ENCODE measurements at regions not wholly inside any gene's neighbourhood (a gene's known extent, or its start where the extent isn't known, plus 50 kb on each side); places are given as distances from the start of the nearest gene placed in this dataset.
"Not testable (repeated sequence)": the region's sequence is repeated elsewhere in the genome, so short reads cannot be mapped to it uniquely, and the experiment has no call there.

DNA sequence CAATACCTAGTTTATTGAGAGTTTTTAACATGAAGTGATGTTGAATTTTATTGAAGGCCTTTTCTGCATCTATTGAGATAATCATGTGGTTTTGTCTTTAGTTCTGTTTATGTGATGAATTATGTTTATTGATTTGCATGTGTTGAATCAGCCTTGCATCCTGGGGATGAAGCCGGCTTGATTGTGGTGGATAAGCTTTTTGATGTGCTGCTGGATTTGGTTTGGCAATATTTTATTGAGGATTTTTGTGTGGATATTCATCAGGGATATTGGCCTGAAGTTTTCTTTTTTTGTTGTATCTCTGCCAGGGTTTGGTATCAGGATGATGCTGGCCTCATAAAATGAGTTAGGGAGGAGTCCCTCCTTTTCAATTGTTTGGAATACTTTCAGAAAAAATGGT is 91.2 kb downstream of the ADAMTS15 start:
- not testable (repeated sequence) for H3K27ac ChIP-seq (ENCODE audit: low read depth, low read length); H3K4me3 ChIP-seq (ENCODE audit: low read depth, low read length); H3K4me1 ChIP-seq (ENCODE audit: control insufficient read depth, insufficient read depth, low read length); H3K9ac ChIP-seq (ENCODE audit: low read length); H3K36me3 ChIP-seq (ENCODE audit: control insufficient read depth, insufficient read depth, low read length); H3K9me3 ChIP-seq (ENCODE audit: control insufficient read depth, insufficient read depth, low read depth, low read length); H3K27me3 ChIP-seq (ENCODE audit: control insufficient read depth, insufficient read depth, low read length)

- no peaks in the 10 kb centered on the region for H3K4me1 ChIP-seq (ENCODE audit: control insufficient read depth, insufficient read depth, low read length)
- no peak overlapping the region for H3K27ac ChIP-seq (ENCODE audit: low read depth, low read length)
- H3K36me3 ChIP-seq (ENCODE audit: control insufficient read depth, insufficient read depth, low read length) = no peaks in the 10 kb centered on the region
- no peaks in the 10 kb centered on the region for H3K27me3 ChIP-seq (ENCODE audit: control insufficient read depth, insufficient read depth, low read length)
- no peak overlapping the region for H3K4me3 ChIP-seq (ENCODE audit: low read depth, low read length)
- no peak overlapping the region for H3K9ac ChIP-seq (ENCODE audit: low read length)
- 0 out of 2 replicates have a peak, but pooled peaks cover 7% of the 10 kb centered on the region for H3K9me3 ChIP-seq (ENCODE audit: control insufficient read depth, insufficient read depth, low read depth, low read length)
Observed at GRCh38 chr11:130544266-130544665, 95.8 kb downstream of the ADAMTS15 start.

DNA sequence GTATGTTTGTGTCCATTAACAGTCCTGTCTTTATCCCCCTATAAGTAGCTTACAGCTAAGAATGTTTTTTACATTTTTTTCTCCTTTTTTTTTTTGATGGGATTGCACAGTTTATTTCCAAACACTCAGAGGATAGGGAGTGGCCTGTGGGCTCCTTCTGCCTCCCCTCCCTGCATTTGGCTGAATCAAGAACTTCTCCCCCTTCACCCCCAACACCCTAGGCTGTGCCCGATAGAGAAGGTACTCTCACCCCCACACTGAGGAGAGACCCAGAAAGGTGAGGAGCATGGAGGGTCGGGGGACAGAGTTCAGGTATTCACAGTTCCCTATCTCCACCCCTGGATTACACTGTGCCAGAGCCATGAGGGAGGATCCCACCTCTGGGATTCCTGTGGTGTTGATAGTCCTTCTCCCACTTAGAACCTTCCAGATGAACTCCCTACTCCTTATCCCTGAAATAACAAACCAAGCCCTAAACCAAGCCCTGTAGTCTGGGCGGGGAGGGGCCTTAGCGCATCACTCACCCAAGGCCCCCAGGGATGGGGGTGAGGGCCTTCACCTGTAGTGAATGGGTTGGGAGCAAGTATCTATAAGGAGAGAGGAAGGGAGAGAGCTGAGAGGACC is 97.1 kb downstream of the ADAMTS15 start:
- H3K9ac ChIP-seq (ENCODE audit: low read length) = no peak overlapping the region
- no peaks in the 10 kb centered on the region for H3K36me3 ChIP-seq (ENCODE audit: control insufficient read depth, insufficient read depth, low read length)
- no peaks in the 10 kb centered on the region for H3K4me1 ChIP-seq (ENCODE audit: control insufficient read depth, insufficient read depth, low read length)

DNA sequence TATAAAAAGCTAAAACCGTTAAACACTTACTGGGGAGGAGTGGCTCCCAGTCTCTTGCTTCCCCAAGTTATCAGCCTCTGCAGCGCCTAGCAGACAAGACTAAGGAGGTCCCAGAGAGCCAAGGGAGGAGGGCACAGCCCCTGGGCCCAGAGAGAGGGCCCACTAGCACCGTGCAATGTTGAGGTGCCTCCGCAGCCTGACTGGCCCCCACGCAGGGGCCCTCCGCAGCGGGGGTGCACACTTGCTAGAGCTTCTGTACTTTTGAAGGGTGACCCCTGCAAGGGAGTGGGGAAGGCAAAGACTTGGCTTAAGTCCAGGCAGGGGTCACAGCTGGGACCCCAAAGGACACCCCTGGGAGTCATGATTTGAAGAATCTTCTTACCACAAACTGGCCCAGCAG is 98.0 kb downstream of the ADAMTS15 start:
- no peak overlapping the region for H3K27ac ChIP-seq (ENCODE audit: low read depth, low read length)
- no peaks in the 10 kb centered on the region for H3K4me1 ChIP-seq (ENCODE audit: control insufficient read depth, insufficient read depth, low read length)
- H3K9ac ChIP-seq (ENCODE audit: low read length) = no peak overlapping the region
- no peaks in the 10 kb centered on the region for H3K36me3 ChIP-seq (ENCODE audit: control insufficient read depth, insufficient read depth, low read length)
- H3K9me3 ChIP-seq (ENCODE audit: control insufficient read depth, insufficient read depth, low read depth, low read length) = 0 out of 2 replicates have a peak, but pooled peaks cover 7% of the 10 kb centered on the region
- no peak overlapping the region for H3K4me3 ChIP-seq (ENCODE audit: low read depth, low read length)
- no peaks in the 10 kb centered on the region for H3K27me3 ChIP-seq (ENCODE audit: control insufficient read depth, insufficient read depth, low read length)

More for the DNA sequence above, 97.1 kb downstream of the ADAMTS15 start:
- H3K27ac ChIP-seq (ENCODE audit: low read depth, low read length) = no peak overlapping the region
- H3K27me3 ChIP-seq (ENCODE audit: control insufficient read depth, insufficient read depth, low read length) = no peaks in the 10 kb centered on the region
- 0 out of 2 replicates have a peak, but pooled peaks cover 7% of the 10 kb centered on the region for H3K9me3 ChIP-seq (ENCODE audit: control insufficient read depth, insufficient read depth, low read depth, low read length)
- H3K4me3 ChIP-seq (ENCODE audit: low read depth, low read length) = no peak overlapping the region

DNA sequence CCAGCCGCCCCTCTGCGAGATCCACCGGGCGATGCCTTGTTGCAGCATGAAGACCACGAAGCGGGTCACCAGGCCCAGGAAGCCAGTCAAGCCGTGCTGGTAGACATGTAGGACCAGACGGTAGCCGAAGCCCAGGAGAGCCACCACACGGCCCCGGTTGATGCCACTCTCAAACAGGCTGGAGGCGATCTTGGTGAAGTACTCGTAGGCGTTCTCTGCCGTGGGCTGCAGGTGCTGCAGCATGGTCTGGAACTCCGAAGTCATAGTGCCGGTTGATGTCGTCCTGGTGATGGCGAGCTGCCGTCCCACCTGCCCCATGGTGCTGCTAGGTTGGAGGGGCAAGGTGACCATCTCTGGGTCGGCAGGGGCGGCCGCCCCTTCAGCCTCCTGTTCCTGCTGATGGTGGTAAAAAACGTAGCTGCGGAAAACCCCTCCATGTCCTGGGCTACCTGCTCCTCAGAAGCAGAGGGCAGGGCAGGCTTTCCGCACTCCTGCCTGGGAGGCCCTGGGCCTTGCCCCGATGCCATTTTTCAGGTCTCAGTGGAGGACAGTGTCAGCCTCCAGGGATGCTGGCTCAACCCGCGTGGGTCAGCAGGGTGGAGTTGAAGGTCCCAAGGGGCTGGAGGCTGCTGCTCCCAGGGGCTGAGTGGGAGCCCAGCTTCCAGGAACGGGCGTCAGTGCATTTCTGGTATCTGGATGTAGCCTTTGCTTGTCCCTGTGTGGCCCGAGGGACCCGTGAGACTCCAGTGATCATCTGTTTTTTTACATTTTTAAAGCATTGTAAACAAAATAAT is 98.7 kb downstream of the ADAMTS15 start:
- no peaks in the 10 kb centered on the region for H3K27me3 ChIP-seq (ENCODE audit: control insufficient read depth, insufficient read depth, low read length)
- no peak overlapping the region for H3K27ac ChIP-seq (ENCODE audit: low read depth, low read length)
- no peak overlapping the region for H3K9ac ChIP-seq (ENCODE audit: low read length)
- H3K36me3 ChIP-seq (ENCODE audit: control insufficient read depth, insufficient read depth, low read length) = no peaks in the 10 kb centered on the region
- no peaks in the 10 kb centered on the region for H3K4me1 ChIP-seq (ENCODE audit: control insufficient read depth, insufficient read depth, low read length)
- 0 out of 2 replicates have a peak, but pooled peaks cover 7% of the 10 kb centered on the region for H3K9me3 ChIP-seq (ENCODE audit: control insufficient read depth, insufficient read depth, low read depth, low read length)
- H3K4me3 ChIP-seq (ENCODE audit: low read depth, low read length) = no peak overlapping the region

DNA sequence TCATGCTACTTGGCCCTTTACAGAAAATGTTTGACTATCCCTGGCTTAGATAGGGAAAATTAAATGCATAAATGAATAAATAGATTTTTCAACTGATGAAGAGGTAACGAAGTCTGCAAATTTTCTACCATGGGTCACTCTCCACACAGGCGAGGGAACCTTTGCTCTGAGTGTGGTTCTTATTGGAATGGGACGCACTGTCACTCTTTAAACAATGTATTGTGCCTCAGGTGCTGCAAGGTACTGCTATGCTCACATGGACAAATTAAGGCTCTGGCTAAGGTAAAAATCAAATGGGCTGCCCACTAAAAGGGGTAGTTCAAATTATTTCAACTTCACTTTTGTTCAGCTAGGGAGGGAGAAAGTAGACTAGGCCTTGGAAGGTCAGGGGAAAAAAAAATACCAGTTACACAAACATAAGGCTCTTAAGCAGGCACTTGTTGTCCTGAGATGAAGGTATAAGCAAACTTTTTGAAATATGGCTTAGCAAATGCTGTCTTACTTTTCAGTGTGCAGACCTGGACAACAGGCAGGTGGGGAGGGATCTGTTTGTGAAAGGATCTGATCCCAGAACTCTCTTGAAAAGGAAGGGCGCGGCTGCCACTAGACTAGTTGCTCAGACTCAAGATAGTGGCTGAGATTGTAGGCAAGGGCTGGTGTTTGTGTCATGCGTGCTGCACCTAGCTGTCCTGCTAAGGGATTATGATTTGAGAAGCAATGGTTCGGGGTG is 99.5 kb downstream of the ADAMTS15 start:
- Histone ChIP-seq H3K9ac (ENCODE audit: low read length) (no peak overlapping the region), H3K27me3 (ENCODE audit: control insufficient read depth, insufficient read depth, low read length) (no peaks in the 10 kb centered on the region), H3K4me3 (ENCODE audit: low read depth, low read length) (no peak overlapping the region), H3K9me3 (ENCODE audit: control insufficient read depth, insufficient read depth, low read depth, low read length) (0 out of 2 replicates have a peak, but pooled peaks cover 7% of the 10 kb centered on the region), H3K27ac (ENCODE audit: low read depth, low read length) (no peak overlapping the region), H3K4me1 (ENCODE audit: control insufficient read depth, insufficient read depth, low read length) (no peaks in the 10 kb centered on the region), H3K36me3 (ENCODE audit: control insufficient read depth, insufficient read depth, low read length) (no peaks in the 10 kb centered on the region)

- H3K36me3 ChIP-seq (ENCODE audit: control insufficient read depth, insufficient read depth, low read length) = no peaks in the 10 kb centered on the region
- no peak overlapping the region for H3K9ac ChIP-seq (ENCODE audit: low read length)
- H3K4me3 ChIP-seq (ENCODE audit: low read depth, low read length) = no peak overlapping the region
- no peaks in the 10 kb centered on the region for H3K27me3 ChIP-seq (ENCODE audit: control insufficient read depth, insufficient read depth, low read length)
- H3K4me1 ChIP-seq (ENCODE audit: control insufficient read depth, insufficient read depth, low read length) = no peaks in the 10 kb centered on the region
- H3K27ac ChIP-seq (ENCODE audit: low read depth, low read length) = no peak overlapping the region
- H3K9me3 ChIP-seq (ENCODE audit: control insufficient read depth, insufficient read depth, low read depth, low read length) = 0 out of 2 replicates have a peak, but pooled peaks cover 2% of the 10 kb centered on the region
Observed at GRCh38 chr11:130548491-130548833, 100.0 kb downstream of the ADAMTS15 start.

DNA sequence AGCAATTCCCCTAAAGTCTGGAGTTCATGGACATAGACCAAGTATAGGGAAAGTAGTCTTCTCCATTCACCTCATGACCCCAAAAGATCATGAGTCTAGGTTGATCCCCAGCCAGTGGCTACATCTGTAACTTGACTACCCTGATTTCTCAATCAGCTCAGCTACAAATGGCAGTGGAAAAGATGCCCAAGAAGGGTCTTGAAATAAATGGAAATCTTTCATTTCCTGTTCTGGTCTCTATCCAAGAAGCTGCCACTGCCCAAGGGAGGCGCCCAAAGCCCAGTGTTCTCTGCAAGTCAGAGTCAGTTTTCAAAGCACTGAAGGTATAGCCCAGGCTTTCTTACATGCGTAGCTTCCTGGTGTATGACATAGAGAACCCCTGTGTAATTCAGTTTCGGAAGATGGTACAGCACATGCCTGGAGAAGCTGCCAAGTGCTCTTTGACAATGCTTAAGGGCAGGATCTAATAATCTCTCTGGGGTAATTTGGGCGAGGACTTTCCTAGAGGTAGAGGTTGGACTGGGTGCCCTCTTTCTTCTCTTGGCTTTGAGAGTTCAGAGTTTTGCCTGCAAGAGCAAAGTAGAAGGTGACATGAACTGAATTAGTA is 101.1 kb downstream of the ADAMTS15 start:
- no peaks in the 10 kb centered on the region for H3K27me3 ChIP-seq (ENCODE audit: control insufficient read depth, insufficient read depth, low read length)
- no peak overlapping the region for H3K27ac ChIP-seq (ENCODE audit: low read depth, low read length)
- no peaks in the 10 kb centered on the region for H3K9me3 ChIP-seq (ENCODE audit: control insufficient read depth, insufficient read depth, low read depth, low read length)
- peaks cover 4% of the 10 kb centered on the region; the same call in 1 of the 2 replicates for H3K4me1 ChIP-seq (ENCODE audit: control insufficient read depth, insufficient read depth, low read length)
- no peak overlapping the region for H3K4me3 ChIP-seq (ENCODE audit: low read depth, low read length)
- no peaks in the 10 kb centered on the region for H3K36me3 ChIP-seq (ENCODE audit: control insufficient read depth, insufficient read depth, low read length)
- H3K9ac ChIP-seq (ENCODE audit: low read length) = no peak overlapping the region

- Histone ChIP-seq H3K27ac (ENCODE audit: low read depth, low read length) (no peak overlapping the region), H3K4me1 (ENCODE audit: control insufficient read depth, insufficient read depth, low read length) (peaks cover 4% of the 10 kb centered on the region; the same call in 1 of the 2 replicates), H3K4me3 (ENCODE audit: low read depth, low read length) (no peak overlapping the region), H3K9me3 (ENCODE audit: control insufficient read depth, insufficient read depth, low read depth, low read length) (no peaks in the 10 kb centered on the region), H3K27me3 (ENCODE audit: control insufficient read depth, insufficient read depth, low read length) (no peaks in the 10 kb centered on the region), H3K9ac (ENCODE audit: low read length) (no peak overlapping the region), H3K36me3 (ENCODE audit: control insufficient read depth, insufficient read depth, low read length) (no peaks in the 10 kb centered on the region)
Observed at GRCh38 chr11:130550150-130550549, 101.7 kb downstream of the ADAMTS15 start.

GRCh38 chr11:130550984-130551383 is 102.5 kb downstream of the ADAMTS15 start:
- Histone ChIP-seq H3K36me3 (ENCODE audit: control insufficient read depth, insufficient read depth, low read length) (no peaks in the 10 kb centered on the region), H3K9me3 (ENCODE audit: control insufficient read depth, insufficient read depth, low read depth, low read length) (no peaks in the 10 kb centered on the region), H3K4me1 (ENCODE audit: control insufficient read depth, insufficient read depth, low read length) (peaks cover 4% of the 10 kb centered on the region; the same call in 1 of the 2 replicates), H3K27ac (ENCODE audit: low read depth, low read length) (no peak overlapping the region), H3K27me3 (ENCODE audit: control insufficient read depth, insufficient read depth, low read length) (no peaks in the 10 kb centered on the region), H3K4me3 (ENCODE audit: low read depth, low read length) (no peak overlapping the region), H3K9ac (ENCODE audit: low read length) (no peak overlapping the region)

Data from HUES6 (cell line).